Erythroblast (primary cell): ENCODE measurements at regions not wholly inside any gene's neighbourhood (a gene's known extent, or its start where the extent isn't known, plus 50 kb on each side); places are given as distances from the start of the nearest gene placed in this dataset.

Source experiments
- GATA1 ChIP-seq: IDR thresholded peaks from 2 replicates; pipeline ENCODE4 v1.6.1; 2011; ENCODE audit warnings: low read depth, mild to moderate bottlenecking, control low read depth, low read length, moderate library complexity
- POLR2A ChIP-seq: IDR thresholded peaks from 2 replicates; pipeline ENCODE4 v1.6.1; 2011; ENCODE audit warnings: mild to moderate bottlenecking, low read length

DNA sequence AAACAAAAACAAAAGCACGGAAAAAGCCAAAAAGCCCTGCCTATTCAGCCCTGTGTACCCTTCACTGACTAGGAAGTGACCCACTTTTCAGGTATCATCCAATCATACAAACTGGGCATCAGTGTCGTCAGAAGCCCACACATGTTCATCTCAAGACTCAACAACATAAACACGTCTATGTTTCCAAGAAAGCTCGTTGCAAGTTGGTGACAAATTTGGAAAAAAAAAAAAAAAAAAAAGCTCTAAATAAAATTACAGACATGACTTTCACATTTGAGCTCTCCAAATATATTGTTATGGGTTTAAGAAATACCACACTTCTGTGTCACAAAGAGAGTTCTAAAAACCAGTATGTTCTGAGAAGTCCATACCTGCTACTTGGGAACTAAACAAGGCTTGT, 204.7 kb upstream of the KLF14 start:
- TF ChIP-seq POLR2A = no peak
- TF ChIP-seq GATA1 = no peak
